Endometrium (tissue), 2 donors: ENCODE measurements at regions not wholly inside any gene's neighbourhood (a gene's known extent, or its start where the extent isn't known, plus 50 kb on each side); places are given as distances from the start of the nearest gene placed in this dataset.
A peak's percentile ranks its signal among the peaks of the same experiment; 100 is the strongest.
"Not testable (repeated sequence)": the region's sequence is repeated elsewhere in the genome, so short reads cannot be mapped to it uniquely, and the experiment has no call there.

Source experiments
- FAIRE-seq: peaks from 2 replicates; lab custom pipeline; 2012; peaks lifted over from hg19 to GRCh38; lab: Jason Lieb, UNC
- donor health status: control.
- donor health status: control.

DNA sequence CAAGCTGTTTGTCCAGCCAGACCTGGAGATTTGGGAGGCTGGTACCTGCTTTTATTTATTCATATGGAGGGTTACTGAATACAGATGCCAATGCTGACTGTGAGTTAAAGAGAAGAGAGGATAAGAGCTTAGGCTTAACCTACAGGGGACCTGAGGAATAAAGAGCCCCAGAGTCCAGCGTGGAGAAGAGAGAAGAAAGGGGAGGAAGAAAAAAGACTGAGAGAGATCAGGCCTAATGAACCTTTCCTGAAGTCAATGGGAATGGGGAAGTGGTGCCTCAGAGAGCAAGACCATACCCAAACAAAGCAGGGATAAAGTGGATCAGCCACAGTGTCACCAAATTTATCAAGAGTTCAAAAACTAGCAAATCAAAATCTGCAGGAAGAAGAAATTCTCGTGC, 348.6 kb upstream of the KCNH7 start:
- FAIRE-seq, result no peak

GRCh38 chr2:163185160-163185559, 346.6 kb upstream of the KCNH7 start:
- FAIRE-seq, result no peak

DNA sequence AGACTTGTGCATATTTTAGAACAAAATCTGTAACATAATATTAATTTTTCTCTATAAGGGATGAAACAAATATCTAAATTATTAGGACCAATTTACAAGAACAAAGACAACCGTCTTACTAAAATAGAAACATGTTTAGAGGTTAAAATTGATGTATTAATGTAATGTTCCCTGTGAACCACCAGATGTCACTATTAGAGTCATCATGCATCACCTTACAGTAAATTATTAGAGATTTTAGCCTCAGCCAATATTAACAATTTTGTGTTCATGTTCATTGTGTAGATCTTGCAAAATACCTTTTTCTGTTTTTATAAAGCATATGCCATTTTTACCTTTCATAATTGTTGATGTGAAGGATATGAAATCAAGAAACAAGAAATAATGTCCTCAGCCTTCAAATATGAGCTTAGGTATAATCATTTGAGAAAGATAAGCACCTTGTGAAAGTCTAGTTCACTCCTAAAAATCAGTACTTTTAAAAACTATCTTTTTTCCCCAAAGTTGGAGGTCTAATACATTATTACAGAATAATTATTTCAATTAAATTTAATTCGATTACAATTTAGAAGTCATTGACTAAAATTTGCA, 344.3 kb upstream of the KCNH7 start:
- FAIRE-seq, result peak; percentile 92

DNA sequence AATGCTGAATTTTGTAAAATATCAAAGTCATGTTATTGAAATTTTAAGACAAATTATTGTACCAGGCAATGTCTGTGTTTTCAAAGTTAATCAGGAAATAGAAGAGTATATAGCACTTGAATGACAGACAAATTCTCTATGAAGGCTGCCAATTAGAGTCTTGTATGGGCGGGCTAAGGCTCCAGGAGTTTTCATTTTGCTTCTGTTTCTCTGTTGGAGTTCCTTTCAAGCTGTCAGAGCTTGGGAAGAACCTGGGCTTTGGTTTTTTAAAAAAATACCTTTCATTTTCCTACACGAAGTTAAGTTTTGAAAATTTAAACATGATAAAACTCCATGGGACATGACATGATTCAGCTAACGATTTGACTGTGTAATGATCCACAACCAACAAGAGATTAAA, 339.0 kb upstream of the KCNH7 start:
- no peak for FAIRE-seq

DNA sequence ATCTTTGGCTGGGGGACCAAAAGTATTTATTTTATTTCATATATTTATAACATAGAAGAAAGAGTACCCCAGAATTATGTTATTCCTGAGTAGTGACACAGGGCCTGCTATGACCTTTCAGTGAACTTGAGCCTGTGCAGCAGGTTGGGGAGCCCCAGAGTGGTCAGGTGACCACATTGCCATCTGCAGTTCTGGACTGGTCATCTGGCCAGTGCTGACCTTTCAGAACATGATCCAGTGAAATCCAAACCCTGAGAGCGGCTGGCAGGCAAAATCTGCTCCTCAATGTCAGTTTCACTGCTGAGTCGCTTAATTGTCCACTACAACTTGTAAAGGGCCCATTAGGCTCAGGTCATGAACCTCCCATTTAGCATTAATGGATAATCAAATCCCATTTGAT, 336.7 kb upstream of the KCNH7 start:
- no peak for FAIRE-seq

DNA sequence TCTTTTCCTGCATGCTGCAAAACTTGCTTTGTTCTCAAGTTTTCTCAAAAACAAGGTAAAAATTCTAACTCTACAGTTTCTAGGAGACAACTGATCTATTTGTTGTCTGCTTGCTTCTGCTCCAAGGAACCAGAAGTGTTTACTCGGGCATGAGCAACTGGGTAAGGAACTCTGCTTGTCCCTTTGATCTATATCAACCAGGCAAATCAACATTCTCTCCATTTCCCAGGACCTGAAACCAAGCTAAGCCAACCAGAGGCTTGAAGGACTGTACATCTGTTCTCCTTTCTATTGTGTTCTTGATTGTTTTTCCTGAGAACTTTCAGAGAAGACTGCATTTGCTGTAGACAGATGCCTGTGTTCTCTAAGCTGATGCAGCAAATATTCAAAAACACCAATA, 335.0 kb upstream of the KCNH7 start:
- no peak for FAIRE-seq

DNA sequence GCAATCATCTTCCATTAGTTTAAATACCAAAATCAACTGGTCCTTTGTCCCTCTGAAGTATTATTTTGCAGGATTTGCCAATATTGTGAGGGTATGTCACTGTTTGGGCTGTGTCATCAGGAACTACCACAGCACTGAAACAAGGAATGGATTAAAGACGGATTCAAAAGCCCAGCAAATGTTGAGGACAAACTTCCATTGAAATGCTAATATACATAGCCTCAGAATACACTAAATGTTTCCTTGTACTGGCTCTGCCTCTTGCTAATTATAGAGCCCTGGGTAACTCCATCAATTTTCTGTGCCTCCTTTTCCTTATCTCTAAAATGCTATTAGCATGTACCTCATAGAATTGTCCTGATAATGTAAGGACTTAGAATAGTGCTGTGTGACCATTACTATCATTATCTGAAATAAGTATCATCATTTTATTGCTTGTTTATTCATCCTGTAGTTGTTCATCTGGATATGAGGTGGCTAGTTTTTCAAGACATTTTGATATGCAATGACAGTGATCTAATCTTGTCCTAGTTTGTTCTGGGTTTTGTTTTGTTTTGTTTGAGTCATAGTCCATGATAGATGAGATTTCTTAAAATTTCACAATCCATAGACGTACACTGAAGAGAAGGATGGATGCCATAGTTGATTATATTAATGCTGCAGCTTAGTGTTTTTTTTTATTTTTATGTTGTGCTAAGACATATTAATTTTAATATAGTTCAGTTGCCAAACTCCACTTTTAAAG, 333.4 kb upstream of the KCNH7 start:
- no peak for FAIRE-seq

DNA sequence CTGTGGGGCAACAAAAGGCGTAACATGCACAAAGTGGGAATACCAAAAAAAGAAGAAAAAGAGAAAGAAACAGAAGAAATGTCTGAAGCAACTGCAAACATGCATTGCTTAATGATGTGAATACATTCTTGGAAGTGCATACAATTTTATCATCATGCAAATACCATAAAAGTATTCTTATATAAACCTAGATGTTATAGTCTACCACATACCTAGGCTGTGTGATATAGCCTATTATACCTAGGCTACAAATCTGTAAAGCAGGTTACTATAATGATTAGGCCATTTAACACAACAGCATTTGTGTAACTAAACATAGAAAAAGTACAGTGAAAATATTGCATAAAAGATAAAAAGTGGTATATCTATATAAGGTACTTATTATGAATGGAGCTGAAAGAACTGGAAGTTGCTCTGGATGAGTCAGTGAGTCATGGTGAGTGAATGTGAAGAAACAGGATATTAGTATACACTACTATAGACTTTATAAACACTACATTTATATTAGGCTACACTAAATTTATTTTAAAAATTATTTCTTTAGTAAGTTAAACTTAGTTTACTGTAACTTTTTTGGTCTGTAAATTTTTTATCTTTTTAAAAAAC, 319.4 kb upstream of the KCNH7 start:
- peak; percentile 72 for FAIRE-seq

GRCh38 chr2:163157411-163157810, 318.8 kb upstream of the KCNH7 start:
- FAIRE-seq, result no peak

GRCh38 chr2:163155925-163156324, 317.4 kb upstream of the KCNH7 start:
- FAIRE-seq, result no peak

GRCh38 chr2:163155279-163155883, 316.8 kb upstream of the KCNH7 start:
- peak; percentile 72 for FAIRE-seq

DNA sequence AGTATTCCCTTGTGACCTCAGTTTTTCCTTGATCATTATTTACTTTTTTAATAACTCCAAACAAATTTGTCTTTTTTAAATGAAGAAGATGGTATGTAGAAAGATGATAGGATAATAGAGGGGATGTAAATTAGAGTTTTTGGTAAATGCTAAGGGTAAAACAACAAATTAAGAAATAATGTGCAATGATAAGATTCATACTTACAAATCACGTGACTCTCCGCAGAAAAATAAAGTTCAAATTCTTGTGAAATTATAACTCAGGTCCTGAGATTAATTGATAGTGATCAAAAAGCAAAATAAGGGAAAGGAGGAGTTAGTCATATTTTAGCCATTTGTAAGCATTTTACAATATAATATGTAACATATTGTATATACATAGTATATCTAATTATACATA, 304.1 kb upstream of the KCNH7 start:
- no peak for FAIRE-seq

GRCh38 chr2:163138947-163139346, 300.4 kb upstream of the KCNH7 start:
- no peak for FAIRE-seq

GRCh38 chr2:163135256-163135655, 296.7 kb upstream of the KCNH7 start:
- no peak for FAIRE-seq

GRCh38 chr2:163133602-163134001, 295.0 kb upstream of the KCNH7 start:
- FAIRE-seq, result no peak

- FAIRE-seq, result peak; percentile 89
Observed at GRCh38 chr2:163132850-163133249, 294.3 kb upstream of the KCNH7 start.

DNA sequence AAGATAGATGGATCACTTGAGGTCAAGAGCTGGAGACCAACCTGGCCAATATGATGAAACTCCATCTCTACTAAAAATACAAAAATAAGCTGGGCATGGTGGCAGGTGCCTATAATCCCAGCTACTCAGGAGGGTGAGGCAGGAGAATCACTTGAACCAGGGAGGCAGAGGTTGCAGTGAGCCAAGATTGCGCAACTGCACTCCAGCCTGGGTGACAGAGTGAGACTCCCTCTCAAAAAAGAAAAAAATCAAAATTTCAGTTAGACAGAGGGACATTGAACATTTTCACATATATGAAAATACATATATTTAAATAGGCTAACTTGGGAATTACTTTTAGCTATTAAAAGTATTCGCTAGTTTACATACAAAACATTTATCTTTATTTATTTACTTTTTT, 293.6 kb upstream of the KCNH7 start:
- not testable (repeated sequence) for FAIRE-seq

DNA sequence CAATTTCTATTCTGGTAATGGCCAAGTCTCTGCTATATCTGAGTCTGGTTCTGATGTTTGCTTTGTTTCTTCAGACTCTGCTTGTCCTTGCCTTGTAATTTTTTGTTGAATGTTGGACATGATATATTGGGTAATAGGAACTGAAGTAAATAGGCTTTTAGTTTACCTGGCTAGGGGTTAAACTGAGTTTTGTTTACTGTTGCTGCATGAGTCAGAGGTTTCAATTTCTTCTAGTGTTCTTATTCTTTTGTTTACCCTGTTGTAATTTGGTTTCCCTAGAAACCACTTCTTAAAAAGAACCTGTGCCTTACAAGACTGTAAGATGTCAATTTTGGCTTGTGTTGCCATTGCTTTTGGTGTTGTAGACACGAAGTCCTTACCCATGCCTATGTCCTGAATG, 285.0 kb upstream of the KCNH7 start:
- FAIRE-seq, result no peak

DNA sequence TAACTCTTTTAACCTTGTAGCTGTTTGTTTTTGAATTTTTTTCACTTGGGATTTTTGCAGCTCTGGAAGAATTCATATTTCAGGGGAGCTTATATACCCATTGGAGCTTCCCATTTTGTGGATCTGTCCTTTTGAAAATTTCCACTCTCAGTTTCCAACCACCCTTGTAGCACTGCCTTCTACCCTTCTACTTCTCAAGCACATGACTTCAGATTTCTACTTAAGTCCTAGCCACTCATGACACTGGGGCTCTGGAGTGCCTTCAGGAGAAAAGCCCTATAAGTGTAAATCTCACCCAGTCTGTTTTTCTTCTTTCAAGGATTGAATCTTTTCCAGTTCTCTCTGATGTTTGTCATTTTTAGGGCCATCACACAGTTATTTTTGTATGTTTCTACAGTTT, 283.7 kb upstream of the KCNH7 start:
- FAIRE-seq, result no peak

GRCh38 chr2:163121483-163121882, 282.9 kb upstream of the KCNH7 start:
- no peak for FAIRE-seq

GRCh38 chr2:163119966-163120365, 281.4 kb upstream of the KCNH7 start:
- no peak for FAIRE-seq

DNA sequence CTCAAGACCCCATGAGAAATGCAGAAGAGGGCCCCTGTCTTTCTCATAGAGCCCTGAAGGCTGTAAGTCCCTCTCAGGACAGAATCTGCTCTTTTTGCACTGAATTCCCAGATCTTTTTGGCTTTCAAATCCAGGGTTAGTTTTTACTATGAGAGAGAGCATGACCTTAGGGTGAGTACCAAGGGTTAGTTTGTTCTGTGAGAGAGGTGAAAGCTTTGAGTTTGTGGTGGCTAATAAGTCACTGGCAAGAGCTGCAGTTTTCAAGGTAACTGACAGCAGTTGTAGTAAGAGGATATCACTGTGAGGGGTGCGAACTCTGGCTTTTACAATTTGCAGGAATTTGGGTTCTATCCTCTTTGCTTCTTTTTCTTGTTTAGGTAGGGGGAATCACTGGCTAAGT, 248.4 kb upstream of the KCNH7 start:
- FAIRE-seq, result no peak

GRCh38 chr2:163085366-163086024, 246.9 kb upstream of the KCNH7 start:
- not testable (repeated sequence) for FAIRE-seq
